Naive B cell (primary cell): ENCODE measurements at regions not wholly inside any gene's neighbourhood (a gene's known extent, or its start where the extent isn't known, plus 50 kb on each side); places are given as distances from the start of the nearest gene placed in this dataset.

ENCODE experiments used
- ATAC-seq, 2 donors: fragments of 150-1000 bp; cut with Tn5 transposase; 2 replicates each; pipeline ENCODE4 v1.10.0; 2021; ENCODE audit warnings: low read depth in 2 of 2, mild to moderate bottlenecking in 2 of 2, moderate library complexity in 2 of 2
- DNase-seq: peaks from one replicate; pipeline ENCODE4 v3.0.0; 2022
- H3K27ac Mint-ChIP-seq, 6 donors: one replicate each; pipeline ENCODE4 v1.8.0; 2020 to 2022; ENCODE audit warnings: mild to moderate bottlenecking in 6 of 6, mixed read lengths in 6 of 6, moderate library complexity in 5 of 6, inconsistent platforms in 2 of 6
- H3K27me3 Mint-ChIP-seq, 3 donors: one replicate each; pipeline ENCODE4 v1.8.0; 2021 to 2022; ENCODE audit warnings: mixed read lengths in 3 of 3, mild to moderate bottlenecking in 1 of 3
- H3K36me3 Mint-ChIP-seq, 2 donors: one replicate each; pipeline ENCODE4 v1.8.0; 2020 to 2022; ENCODE audit warnings: mixed read lengths in 2 of 2, inconsistent platforms in 1 of 2, mild to moderate bottlenecking in 1 of 2
- H3K4me1 Mint-ChIP-seq, 3 donors: one replicate each; pipeline ENCODE4 v1.8.0; 2020 to 2022; ENCODE audit warnings: mixed read lengths in 3 of 3, inconsistent platforms in 1 of 3, mild to moderate bottlenecking in 1 of 3, moderate library complexity in 1 of 3
- H3K4me3 Mint-ChIP-seq, 8 donors: one replicate each; pipeline ENCODE4 v1.8.0; 2020 to 2022; ENCODE audit warnings: mild to moderate bottlenecking in 8 of 8, mixed read lengths in 8 of 8, moderate library complexity in 8 of 8, inconsistent platforms in 2 of 8
- H3K9me3 Mint-ChIP-seq, 7 donors: one replicate each; pipeline ENCODE4 v1.8.0; 2020 to 2022; ENCODE audit warnings: mixed read lengths in 7 of 7, mild to moderate bottlenecking in 5 of 7, inconsistent platforms in 2 of 7, moderate library complexity in 1 of 7

DNA sequence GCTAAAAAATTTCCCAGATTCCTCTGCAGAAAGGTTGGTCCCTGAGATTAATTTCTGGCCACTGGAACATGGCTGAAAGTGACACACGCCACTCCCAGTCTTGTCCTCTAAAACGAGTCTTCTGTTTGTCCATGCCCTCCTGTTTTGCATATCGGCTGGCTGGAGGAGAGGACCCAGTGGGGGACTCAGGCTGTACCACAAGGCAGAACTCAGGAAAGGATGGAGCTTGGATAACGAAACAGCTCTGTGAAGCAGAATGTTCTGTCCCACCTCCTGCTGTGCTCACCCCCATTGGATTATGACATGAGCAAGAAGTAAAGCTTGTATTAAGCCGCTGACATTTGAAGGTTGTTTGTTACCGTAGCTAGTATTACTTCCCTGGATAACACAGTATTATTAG, 856.2 kb downstream of the BCL11B start:
- DNase-seq: no peak
- H3K27me3 Mint-ChIP-seq: no peaks in the 10 kb centered on the region
- H3K36me3 Mint-ChIP-seq: no peaks in the 10 kb centered on the region
- no peak overlapping the region for H3K27ac Mint-ChIP-seq
- no peak overlapping the region for H3K4me3 Mint-ChIP-seq
- no peak for ATAC-seq
- H3K4me1 Mint-ChIP-seq: no peaks in the 10 kb centered on the region
- H3K9me3 Mint-ChIP-seq: peaks cover 4 to 12% (median 9%) of the 10 kb centered on the region in 7 donors

DNA sequence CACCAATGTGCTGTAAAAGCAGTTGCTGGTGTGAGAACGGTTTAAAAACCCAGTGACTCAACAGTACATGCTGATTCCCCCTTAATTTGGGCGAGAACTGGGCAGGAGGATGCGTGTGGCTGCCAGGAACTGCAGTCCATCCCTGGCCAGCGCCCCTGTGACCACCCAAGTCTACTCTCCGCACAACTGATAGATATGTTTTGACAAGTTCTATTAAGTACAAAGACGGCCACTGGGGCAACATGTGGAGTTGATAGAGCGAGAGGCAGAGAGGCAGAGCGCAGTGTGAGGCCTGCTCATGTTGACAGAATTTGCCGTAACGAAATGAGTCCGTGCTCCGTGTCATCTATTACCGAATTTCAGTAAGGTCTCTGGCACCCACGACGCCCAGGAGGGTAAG, 855.0 kb downstream of the BCL11B start:
- Mint-ChIP-seq H3K4me1 (no peaks in the 10 kb centered on the region), H3K27me3 (no peaks in the 10 kb centered on the region), H3K27ac (no peak overlapping the region), H3K36me3 (no peaks in the 10 kb centered on the region), H3K4me3 (no peak overlapping the region), H3K9me3 (peaks cover 4 to 12% (median 6%) of the 10 kb centered on the region in 7 donors)
- DNase-seq (no peak), ATAC-seq (no peak)

DNA sequence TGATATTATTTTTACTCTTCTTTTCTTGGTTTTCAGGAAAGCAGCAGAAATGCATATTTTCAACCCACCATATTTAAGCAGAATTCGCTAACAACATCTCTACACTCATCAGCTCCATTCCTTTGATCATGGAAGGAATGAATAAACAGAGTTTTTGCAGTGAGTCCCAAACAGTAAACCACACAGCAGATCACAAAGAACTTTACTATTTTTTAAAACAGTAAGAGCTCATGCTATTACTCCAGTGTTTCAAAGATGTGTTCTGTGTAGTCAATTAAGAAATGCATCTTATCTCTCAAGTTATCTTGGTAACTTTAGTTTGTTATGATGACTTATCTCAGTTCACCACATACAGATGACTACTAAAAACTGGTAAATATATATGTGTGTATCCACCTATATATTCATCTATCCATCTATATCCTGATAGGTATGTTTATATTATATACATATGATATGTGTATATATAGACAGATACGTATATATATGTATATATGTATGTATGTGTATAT, 843.5 kb downstream of the BCL11B start:
- DNase-seq: no peak
- Mint-ChIP-seq H3K27ac (no peak overlapping the region), H3K4me3 (no peak overlapping the region), H3K4me1 (no peaks in the 10 kb centered on the region), H3K36me3 (no peaks in the 10 kb centered on the region), H3K27me3 (no peaks in the 10 kb centered on the region), H3K9me3 (peaks cover 0 to 10% (median 2%) of the 10 kb centered on the region in 7 donors)
- no peak for ATAC-seq

DNA sequence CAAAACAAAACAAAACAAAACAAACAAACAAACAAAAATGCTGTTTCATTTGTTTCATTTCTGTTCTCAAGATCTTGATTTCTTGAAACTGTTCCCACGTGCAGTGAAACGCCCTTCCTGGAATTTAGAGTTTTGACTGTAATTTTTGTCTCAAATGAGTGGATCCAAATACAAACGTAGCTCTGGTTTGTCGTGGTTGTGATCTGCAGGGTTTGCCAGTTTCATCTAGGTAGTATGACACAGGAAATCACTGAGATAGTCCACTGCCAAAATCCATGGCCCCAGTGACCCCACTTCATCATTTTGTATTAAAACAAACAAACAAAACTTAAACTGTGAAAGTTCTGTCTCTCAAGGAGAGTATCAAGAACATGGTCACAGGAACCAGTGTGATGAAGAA, 838.6 kb downstream of the BCL11B start:
- no peak overlapping the region for H3K4me3 Mint-ChIP-seq
- H3K27me3 Mint-ChIP-seq: no peaks in the 10 kb centered on the region
- H3K9me3 Mint-ChIP-seq: peaks cover 0 to 19% (median 2%) of the 10 kb centered on the region in 7 donors
- no peak overlapping the region for H3K27ac Mint-ChIP-seq
- H3K36me3 Mint-ChIP-seq: no peaks in the 10 kb centered on the region
- ATAC-seq (no peak), DNase-seq (no peak)
- no peaks in the 10 kb centered on the region for H3K4me1 Mint-ChIP-seq

DNA sequence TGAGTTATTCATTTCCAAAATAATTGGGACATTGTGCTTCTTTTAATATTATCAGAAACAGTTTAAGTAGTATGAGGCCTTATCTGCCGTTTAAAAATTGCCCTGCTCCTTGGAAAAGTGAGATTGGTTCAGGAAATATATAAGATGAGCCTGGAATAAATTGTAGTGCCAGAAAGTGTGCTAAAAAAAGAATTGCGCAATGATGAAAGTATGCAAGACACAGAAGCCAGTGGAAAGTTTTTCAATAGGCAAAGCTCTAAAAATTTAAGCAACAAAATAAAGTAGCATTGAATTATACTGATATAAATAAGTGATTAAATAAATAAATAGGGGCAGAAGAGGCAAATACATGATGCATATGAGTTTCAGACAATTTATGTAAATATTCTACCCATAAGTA, 834.9 kb downstream of the BCL11B start:
- Mint-ChIP-seq H3K36me3 (no peaks in the 10 kb centered on the region), H3K4me3 (no peak overlapping the region), H3K9me3 (peaks cover 0 to 19% (median 3%) of the 10 kb centered on the region in 7 donors), H3K27ac (no peak overlapping the region), H3K27me3 (no peaks in the 10 kb centered on the region), H3K4me1 (no peaks in the 10 kb centered on the region)
- DNase-seq (no peak), ATAC-seq (no peak)

DNA sequence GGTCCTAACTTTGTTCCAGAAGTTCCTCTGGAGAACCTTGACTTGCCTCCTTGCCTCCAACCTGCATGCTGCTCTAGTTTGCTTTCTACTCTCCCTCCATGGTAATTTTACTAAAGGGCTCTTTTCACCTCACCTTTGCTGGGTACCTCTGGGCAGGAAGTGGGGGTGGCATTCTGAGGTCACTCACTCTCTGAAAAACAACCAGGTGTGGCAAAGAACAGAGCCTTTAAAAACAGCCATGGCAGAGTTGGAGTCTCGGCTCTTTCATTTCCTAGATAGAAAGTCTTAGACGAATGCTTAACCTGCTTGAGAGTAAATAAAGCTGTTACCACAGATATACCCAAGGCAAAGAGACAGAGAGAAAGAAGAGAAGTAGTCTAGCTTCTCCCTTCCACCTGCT, 827.9 kb downstream of the BCL11B start:
- DNase-seq: no peak
- no peak overlapping the region for H3K4me3 Mint-ChIP-seq

DNA sequence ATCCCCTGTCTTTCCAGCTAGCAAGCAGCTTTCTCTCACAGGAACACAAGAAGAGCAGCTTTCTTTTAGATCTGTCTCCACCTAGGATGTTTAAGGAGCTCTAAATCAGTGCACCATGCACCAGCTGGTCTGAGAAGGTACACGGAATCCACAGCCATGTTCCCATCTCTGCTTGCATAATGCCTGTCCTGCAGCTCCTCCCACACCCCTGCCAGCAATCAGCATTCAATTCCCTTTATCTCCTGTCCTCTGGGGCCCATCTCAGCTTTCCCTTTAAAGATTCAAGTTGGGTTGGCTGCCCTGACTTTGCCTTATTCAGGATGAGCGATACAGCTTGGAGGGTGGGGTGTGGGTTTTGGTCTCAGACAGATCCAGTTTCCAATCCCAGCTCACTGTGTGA, 826.3 kb downstream of the BCL11B start:
- DNase-seq (no peak), ATAC-seq (no peak)
- H3K27me3 Mint-ChIP-seq: no peaks in the 10 kb centered on the region
- H3K4me1 Mint-ChIP-seq: no peaks in the 10 kb centered on the region
- no peaks in the 10 kb centered on the region for H3K36me3 Mint-ChIP-seq
- H3K4me3 Mint-ChIP-seq: no peak overlapping the region
- H3K27ac Mint-ChIP-seq: no peak overlapping the region
- H3K9me3 Mint-ChIP-seq: peaks cover 0 to 6% (median 0%) of the 10 kb centered on the region in 7 donors

More for the DNA sequence above, 827.9 kb downstream of the BCL11B start:
- Mint-ChIP-seq H3K27me3 (no peaks in the 10 kb centered on the region), H3K4me1 (no peaks in the 10 kb centered on the region), H3K27ac (no peak overlapping the region), H3K9me3 (peaks cover 0 to 11% (median 1%) of the 10 kb centered on the region in 7 donors), H3K36me3 (no peaks in the 10 kb centered on the region)
- no peak for ATAC-seq

DNA sequence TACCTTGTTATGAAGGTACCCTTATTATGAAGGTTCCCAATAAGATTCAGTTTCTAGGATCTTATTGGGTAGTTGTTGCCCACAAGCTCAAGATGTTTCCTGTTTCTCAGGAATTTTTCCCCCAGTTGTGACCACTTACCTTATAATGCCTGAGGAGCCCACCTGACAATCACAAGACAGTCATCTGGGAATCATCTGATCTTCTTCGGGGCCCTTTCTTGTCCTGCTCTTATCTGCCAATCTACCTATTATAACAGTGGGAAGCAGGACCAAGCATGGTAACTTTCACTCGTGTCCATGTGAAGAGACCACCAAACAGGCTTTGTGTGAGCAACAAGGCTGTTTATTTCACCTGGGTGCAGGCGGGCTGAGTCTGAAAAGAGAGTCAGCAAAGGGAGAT, 825.5 kb downstream of the BCL11B start:
- no peak overlapping the region for H3K27ac Mint-ChIP-seq
- H3K9me3 Mint-ChIP-seq: peaks cover 0 to 6% (median 0%) of the 10 kb centered on the region in 7 donors
- H3K36me3 Mint-ChIP-seq: no peaks in the 10 kb centered on the region

DNA sequence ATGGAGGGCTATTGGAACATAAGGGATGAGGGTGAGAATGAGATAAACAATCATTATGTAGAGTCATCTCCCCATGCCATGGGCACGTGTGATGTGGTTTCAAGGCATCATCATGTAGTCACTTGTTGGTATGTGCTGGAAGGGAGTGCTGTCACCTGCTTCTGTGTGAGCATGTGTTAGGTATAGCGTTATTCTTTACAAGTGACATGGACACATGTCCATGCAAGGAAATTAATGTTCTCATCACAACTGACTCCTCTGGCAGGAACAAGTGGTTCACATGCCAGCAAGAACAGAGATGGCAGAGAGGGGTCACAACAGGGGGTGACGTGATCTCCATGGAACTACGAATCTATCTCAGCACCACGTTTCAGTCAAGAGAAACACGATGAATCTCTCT, 815.8 kb downstream of the BCL11B start:
- DNase-seq (no peak), ATAC-seq (no peak)
- Mint-ChIP-seq H3K27ac (peak overlapping the region in 2 of 6 donors; percentile 17 to 47), H3K36me3 (no peaks in the 10 kb centered on the region), H3K4me1 (no peaks in the 10 kb centered on the region), H3K9me3 (peaks cover 0 to 15% (median 8%) of the 10 kb centered on the region in 7 donors), H3K27me3 (no peaks in the 10 kb centered on the region), H3K4me3 (no peak overlapping the region)

More for the DNA sequence above, 825.5 kb downstream of the BCL11B start:
- Mint-ChIP-seq H3K4me1 (no peaks in the 10 kb centered on the region), H3K27me3 (no peaks in the 10 kb centered on the region), H3K4me3 (peak overlapping the region in 1 of 8 donors; percentile 25)
- DNase-seq (no peak), ATAC-seq (no peak)

DNA sequence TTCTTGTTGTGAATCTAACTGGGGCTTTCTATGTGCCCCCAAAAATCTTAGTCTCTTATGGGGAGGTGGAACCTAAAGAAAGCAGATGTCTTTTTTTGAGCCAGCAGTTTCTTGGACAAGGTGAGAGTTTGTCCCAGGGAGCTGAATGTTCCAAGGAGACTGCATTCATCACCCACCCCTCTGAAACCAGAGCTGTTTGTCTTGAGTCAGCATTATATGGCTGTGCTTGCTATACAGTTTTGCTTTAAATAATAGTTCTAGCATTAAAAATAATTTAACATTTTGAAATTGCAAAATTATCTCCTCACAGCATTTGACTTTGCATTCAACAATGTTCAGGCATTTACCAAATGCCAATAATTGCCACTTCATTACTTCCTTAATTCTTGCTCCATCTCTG, 813.3 kb downstream of the BCL11B start:
- H3K4me1 Mint-ChIP-seq: no peaks in the 10 kb centered on the region
- no peak overlapping the region for H3K4me3 Mint-ChIP-seq
- H3K36me3 Mint-ChIP-seq: no peaks in the 10 kb centered on the region
- no peak for DNase-seq
- no peaks in the 10 kb centered on the region for H3K27me3 Mint-ChIP-seq
- H3K27ac Mint-ChIP-seq: no peak overlapping the region
- ATAC-seq: no peak
- peaks cover 0 to 11% (median 5%) of the 10 kb centered on the region in 7 donors for H3K9me3 Mint-ChIP-seq

DNA sequence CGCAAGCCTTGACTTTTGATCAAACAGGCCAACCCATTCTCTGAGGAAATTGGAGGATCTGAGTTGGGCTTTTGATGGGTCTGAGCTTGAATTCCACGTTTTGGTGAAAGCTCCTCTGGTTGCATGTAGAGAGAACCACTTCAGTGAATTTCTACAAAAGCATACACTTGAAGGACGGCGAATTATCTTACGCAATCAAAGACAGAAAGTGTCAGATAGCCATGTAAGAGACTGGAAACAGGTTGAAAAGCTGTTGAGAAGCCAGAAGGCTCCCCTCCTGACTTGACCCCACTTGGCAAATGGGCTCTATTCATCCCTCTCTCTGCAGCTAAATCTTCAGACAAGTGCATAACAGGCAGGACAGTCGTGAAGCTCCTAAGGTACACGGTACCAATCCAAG, 809.1 kb downstream of the BCL11B start:
- DNase-seq (no peak), ATAC-seq (no peak)
- Mint-ChIP-seq H3K9me3 (peaks cover 3 to 7% (median 5%) of the 10 kb centered on the region in 7 donors), H3K27me3 (no peaks in the 10 kb centered on the region), H3K4me1 (no peaks in the 10 kb centered on the region), H3K36me3 (no peaks in the 10 kb centered on the region), H3K4me3 (no peak overlapping the region), H3K27ac (no peak overlapping the region)

DNA sequence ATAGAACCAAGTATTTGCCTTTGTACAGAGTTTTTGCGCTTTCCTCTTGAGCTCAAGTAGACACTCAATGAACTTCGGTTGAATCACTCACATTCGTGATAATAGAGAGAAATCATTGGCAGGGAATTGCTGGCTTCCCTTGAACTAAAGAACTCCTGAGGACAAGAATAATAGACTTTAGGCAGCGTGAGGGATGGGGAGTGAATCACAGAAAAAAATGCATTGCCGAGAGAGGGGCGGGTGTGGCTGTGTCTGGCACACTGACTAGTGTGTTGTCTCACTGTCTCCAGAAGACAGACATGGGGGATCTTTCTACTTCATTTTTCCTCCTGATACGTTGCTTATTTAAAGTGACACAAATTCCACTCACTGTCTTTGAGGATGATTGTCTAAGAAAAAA, 805.2 kb downstream of the BCL11B start:
- Mint-ChIP-seq H3K27ac (no peak overlapping the region), H3K36me3 (no peaks in the 10 kb centered on the region), H3K4me3 (no peak overlapping the region), H3K27me3 (no peaks in the 10 kb centered on the region), H3K9me3 (peaks cover 0 to 14% (median 5%) of the 10 kb centered on the region in 7 donors), H3K4me1 (no peaks in the 10 kb centered on the region)
- ATAC-seq: no peak
- DNase-seq: no peak

DNA sequence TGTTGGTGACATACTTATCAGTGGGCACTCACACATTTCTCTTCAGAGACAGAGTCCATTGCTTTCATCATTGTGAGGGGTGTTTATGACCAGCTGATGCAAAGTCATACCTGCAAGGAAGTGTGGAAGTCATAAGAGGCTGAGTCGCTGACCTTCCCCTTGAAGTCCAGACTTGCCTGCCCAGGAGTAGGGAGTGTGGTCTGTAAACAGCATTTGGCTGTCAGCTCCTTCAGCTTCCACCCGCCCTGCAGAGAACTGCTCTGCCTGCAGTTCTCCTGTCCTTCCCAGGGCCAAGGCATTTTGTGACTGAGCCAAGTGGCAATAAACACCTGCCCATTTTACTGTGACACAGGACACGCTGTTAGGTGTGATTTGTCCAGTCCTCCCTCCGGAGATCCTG, 801.3 kb downstream of the BCL11B start:
- no peaks in the 10 kb centered on the region for H3K4me1 Mint-ChIP-seq

DNA sequence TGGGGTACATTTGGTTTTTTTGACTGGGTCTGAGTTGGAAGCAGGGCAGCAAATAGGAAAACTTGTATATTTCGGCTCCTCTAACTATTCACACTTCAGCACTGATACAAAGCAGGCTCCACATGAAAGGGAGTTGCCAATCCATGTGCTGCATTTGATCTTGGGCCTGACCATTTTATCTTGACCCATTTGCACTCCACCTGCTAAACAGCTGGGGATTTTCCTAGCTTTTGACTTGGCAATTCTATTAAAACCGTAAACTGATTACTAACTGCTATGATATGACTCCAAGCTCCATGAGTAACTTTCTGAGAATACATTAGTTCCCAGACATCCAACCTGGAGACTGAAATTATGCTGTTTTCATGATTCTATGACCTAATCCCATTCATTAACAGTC, 797.1 kb downstream of the BCL11B start:
- Mint-ChIP-seq H3K27ac (no peak overlapping the region), H3K4me3 (no peak overlapping the region), H3K27me3 (no peaks in the 10 kb centered on the region), H3K36me3 (no peaks in the 10 kb centered on the region), H3K4me1 (no peaks in the 10 kb centered on the region), H3K9me3 (peaks cover 1 to 9% (median 5%) of the 10 kb centered on the region in 7 donors)
- DNase-seq (no peak), ATAC-seq (no peak)

More for the DNA sequence above, 801.3 kb downstream of the BCL11B start:
- Mint-ChIP-seq H3K27ac (no peak overlapping the region), H3K9me3 (peaks cover 0 to 11% (median 5%) of the 10 kb centered on the region in 7 donors), H3K36me3 (no peaks in the 10 kb centered on the region), H3K4me3 (no peak overlapping the region), H3K27me3 (no peaks in the 10 kb centered on the region)
- ATAC-seq (no peak), DNase-seq (no peak)

DNA sequence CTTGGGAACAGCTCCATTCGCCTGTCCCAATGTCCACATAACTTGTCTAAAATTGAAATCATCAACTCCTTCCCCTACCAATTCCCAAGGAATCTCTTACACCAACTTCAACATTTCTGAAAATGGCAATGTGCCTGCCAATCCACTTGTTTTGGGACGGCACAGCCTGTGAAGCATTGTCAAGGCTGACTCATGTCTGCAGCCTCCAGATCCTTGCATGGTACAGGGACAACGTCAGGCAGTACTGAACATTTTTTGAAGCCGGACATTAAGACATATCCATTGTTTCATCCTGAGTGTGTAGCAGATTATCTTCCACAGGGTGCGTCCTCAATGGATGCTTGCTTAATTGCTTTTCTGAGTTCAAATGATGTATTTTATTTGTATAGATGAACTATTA, 794.1 kb downstream of the BCL11B start:
- Mint-ChIP-seq H3K4me3 (no peak overlapping the region), H3K27ac (no peak overlapping the region), H3K27me3 (no peaks in the 10 kb centered on the region), H3K4me1 (no peaks in the 10 kb centered on the region), H3K9me3 (peaks cover 0 to 9% (median 4%) of the 10 kb centered on the region in 7 donors), H3K36me3 (no peaks in the 10 kb centered on the region)
- ATAC-seq (no peak), DNase-seq (no peak)
